Suppressor macrophage treated with lipopolysaccharide for 1 hour (primary cell): ENCODE measurements at regions not wholly inside any gene's neighbourhood (a gene's known extent, or its start where the extent isn't known, plus 50 kb on each side); places are given as distances from the start of the nearest gene placed in this dataset.
"Not testable (repeated sequence)": the region's sequence is repeated elsewhere in the genome, so short reads cannot be mapped to it uniquely, and the experiment has no call there.

Source experiments
- DNase-seq, 3 donors: peaks; one replicate each; pipeline ENCODE4 v3.0.0-alpha.2; 2020 to 2022

DNA sequence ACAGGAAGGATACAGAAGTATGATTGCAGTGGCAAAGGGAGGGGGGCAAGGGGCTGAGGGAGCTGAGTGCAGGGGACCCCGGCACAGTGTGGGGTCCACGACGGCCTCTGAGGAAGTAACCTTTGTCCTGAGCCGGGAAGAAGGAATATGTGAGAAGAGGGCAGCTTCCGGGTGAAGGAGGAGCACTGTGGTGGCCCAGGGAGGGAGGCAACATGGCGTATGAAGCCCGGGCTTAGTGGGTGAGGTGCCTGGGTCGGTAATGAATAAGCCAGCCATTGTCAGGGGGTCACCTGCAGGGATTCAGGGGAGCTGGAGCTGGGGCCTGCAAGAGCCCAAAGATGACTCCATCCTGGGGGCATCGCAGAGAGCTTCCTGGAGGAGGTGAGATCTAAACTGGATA, 200.4 kb downstream of the FOXD2 start:
- DNase-seq: no peak

- DNase-seq: no peak
Observed at GRCh38 chr1:47638713-47639112, 200.9 kb downstream of the FOXD2 start.

DNA sequence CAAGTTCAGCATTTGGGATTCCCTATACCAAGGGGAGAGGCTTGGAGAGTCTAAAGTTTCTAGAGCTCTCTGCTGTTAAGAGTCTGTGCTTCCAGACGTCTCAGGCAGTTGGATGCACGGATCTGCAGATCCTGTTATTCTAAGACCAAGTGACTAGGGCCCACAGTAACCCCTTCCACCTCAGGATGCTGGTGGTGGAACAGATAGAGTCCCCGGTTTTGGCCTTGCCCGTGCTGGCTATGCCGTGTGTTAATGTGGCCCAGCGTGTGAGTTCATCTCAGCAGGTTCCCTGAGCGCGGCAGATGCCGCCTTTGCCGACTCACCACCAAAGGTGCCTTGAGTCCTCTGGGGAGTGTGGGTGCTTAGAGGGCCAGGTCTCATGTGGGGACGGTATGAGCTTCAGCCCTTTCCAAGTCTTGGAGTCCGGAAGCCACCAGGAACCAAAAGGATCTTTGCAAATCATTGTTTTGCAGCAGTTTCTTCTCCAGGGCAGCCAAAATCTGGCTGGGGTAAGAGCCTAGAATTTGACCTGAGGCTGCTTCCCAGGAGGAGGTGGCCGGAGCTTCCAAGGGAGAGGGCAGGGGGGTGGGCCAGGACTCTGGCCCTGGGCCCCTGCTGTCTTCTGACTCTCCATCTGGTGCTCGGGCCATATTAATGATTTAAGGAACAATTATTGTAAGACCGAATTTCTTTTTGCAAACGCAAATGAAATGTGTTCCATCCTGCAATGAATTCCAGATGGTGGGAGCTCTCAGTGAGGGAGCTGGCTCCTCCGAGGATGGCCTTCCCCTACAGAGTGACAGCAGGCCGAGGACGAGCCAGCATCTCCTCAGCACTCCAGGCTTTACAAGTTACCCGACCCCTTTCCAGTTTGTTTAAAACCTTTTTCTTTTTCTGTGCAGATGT, 205.7 kb downstream of the FOXD2 start:
- no peak for DNase-seq

DNA sequence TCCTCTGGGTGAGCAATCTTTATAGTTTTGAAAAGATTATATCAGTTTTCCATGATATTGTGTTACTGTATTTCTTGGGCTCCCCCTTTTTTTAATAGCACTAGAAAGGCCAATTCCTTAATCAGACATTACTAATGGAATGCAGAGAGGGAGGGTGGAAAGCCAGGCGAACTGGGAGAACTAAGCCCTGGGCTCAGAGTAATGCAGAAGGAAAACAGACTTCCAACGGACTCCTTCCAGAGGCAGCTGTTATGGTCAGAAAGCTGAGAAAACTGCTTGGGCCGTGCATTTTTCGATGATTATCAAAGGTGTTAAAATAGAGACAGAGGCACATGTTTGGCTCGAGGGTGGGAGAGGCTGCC, 206.3 kb downstream of the FOXD2 start:
- DNase-seq: no peak

- DNase-seq: no peak
Observed at GRCh38 chr1:47645151-47645550, 207.3 kb downstream of the FOXD2 start.

DNA sequence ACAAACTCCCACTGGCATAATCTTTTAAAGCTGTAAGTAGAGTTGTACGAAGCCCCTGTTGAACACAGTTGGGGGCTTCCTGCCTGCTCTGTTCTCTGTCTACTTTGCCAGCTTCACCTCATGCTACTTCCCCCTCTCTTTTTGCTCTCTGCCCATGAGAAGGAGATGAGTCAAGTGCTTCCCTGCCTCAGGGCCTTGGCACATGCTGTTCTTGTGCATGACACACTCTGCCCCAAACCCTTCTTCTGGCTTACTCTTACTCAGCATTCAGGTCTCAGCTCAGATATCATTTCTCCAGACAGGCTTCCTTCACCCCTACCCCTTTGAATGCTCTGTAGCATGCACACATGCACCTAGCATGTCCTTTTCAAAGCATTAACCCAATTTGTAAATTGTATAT, 208.8 kb downstream of the FOXD2 start:
- DNase-seq: no peak

DNA sequence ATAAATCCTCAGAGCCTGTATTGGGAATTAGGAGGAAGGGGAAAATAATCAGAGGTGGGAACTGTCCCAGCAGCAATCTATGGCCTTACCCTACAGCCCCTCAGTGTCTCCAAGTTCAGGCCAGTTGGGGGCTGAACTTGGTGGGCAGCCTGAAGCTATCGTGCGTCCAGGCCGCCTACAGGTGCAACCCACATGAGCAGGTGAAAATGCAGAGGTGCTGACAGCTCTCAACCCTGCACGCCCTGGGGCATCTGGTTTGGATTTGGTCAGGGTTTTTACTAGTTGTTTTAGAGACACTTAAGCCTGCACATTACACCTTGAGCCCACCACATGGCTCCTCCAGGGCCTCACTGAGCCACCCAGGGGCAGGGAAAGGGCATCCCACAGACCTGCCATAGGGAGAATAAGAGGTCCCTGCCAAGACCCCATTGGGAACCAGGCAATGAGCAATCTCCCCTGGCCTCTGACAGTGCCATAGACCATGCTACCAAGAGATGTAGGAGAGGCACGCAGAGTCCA, 209.5 kb downstream of the FOXD2 start:
- DNase-seq: no peak

DNA sequence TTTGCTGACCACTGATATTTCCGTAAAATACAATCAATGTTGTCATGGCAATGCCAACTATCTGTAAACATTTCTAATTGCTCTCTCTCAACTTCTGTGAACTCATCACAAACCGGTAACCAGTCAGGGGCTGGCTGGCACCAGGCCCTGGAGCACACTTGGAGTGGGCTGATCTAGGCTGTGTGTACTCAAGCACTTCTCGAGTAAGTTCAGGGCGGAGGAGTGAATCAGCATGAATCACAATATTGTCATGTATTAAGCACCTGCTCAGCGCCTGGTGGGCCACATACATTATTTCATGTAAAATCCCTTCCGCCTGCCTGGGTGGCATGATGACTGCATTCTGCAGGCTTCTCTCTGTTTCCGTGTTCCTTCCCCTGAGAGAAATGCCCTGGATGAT, 212.4 kb downstream of the FOXD2 start:
- DNase-seq: no peak

DNA sequence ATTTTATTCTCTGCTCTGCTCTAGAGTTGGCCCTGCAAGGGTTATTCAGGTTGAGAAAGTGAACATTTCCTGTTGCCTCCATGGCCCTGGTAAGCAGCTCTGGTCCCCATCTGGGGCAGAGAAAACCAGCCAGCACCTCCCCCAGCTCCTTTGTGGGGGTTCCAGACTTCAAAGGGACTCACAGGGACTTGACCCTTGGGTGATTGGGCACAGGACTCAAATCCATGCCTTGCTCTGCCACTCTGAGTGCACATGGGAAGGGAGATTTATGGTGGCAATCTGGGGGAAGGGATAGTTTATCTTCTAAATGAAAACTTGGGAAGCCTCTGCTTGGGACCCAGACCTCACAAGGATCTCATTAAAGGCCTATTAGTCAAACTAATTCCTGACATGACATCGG, 212.8 kb downstream of the FOXD2 start:
- DNase-seq: no peak

DNA sequence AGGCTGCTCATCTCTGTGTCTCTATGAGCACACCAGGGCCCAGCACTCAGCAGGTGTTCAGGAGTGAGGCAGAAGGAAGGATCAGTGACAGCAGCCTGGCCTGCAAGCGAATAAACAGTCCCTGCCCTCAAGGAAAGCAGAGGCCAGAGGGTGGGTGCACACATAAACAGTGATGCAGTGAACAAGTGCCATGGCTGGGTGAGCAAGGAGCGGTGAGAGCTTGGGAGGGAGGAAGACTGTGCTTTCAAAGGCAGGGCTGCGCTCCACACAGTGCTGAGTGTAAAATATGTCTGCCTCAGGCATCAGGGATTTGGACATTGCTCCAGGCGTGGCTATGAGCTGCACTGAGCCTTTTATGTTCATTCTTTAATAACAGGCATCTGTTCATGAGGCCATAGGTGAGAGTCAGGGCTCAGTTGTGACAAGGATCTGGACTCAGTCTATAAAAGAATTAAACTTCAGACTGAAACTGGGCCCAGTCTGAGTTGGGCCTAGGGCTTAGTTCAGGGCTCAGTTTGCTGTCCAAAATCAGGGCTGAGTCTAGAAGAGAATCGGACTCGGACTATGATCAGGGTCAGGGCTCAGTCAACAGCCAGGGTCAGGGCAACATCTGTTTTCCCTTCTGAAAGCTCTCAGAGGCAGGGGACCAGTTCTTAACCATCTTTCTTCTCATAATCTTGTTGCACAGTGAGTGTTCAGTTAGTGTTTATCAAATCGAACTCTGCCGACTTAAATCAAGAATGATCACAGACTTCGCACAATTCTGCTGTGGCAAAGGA, 213.7 kb downstream of the FOXD2 start:
- no peak for DNase-seq

GRCh38 chr1:47655521-47656300, 217.9 kb downstream of the FOXD2 start:
- DNase-seq: no peak

- no peak for DNase-seq
Observed at GRCh38 chr1:47656719-47657685, 219.2 kb downstream of the FOXD2 start.

DNA sequence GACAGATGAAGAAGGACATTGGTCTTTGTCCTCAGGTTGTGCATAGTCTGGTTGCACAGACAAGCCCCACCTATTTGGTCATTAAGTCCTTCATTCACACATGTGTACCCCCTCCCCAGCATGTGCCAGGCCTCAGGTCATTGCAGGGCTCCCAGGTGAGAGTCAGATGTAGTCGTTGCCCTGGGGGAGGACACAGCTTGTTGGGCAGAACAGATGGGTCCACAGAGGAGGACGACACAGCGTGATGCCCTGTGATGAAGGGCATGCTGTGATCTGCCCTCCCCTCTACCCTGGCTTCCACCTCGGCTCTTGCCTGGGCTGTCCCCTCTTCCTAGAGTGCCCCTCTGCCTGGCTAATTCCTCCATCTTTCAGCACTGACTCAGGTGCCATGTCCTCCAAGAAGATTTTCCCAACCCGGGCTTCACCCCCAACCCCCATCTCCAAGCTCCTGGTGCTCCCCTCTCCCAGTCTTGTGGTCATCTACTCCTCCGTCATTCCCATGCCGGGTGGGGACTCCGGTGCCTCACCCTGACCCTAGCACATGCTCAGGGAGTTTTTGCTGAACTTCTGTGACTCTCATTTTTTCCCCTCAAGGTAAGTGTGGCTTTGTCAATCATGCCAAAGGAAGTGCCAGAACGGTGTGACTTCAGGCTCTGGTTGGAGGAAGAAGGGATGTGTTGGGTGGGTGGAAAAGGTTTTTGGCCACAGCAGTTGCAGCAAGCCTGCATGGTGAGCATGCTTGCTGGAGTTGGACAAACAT, 220.5 kb downstream of the FOXD2 start:
- no peak for DNase-seq

- DNase-seq: no peak
Observed at GRCh38 chr1:47659146-47659545, 221.3 kb downstream of the FOXD2 start.

DNA sequence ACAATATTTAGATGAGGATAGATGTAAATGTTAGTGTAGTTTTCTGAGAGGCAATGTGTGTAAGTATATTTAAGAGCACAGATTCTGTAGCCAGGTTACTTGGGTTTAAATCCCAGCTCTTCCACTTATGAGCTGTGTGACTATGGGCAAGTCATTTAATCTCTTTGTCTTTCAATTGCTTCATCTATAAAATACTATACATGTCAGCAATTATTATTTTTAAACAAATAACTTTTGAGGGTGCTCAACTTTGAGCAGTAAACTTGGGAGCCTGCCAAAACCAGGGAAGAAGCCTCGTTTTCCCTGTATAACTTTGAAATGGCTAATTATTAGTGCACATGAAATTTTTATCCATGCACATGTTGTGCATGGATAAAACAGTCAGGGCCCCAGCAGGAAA, 222.8 kb downstream of the FOXD2 start:
- DNase-seq: no peak

DNA sequence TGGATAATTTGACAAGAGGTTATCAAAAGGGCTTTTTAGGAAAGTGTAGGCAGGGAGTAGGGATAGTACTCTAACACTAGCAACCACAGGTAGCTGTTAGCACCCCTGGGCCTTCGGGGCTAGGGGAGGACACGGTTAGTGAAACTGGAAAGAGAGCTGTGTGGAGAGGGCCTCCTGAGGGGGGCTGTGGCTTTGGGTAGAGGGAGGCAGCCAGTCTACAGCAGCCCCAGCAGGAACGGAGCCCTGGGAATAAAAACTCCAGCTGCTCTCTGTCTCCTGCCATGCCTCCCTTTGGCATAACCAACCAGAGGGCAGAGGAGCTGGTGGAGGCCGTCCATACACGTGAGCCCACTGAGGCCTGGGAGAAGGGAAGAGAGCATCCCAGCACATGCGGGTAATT, 223.2 kb downstream of the FOXD2 start:
- DNase-seq: no peak

DNA sequence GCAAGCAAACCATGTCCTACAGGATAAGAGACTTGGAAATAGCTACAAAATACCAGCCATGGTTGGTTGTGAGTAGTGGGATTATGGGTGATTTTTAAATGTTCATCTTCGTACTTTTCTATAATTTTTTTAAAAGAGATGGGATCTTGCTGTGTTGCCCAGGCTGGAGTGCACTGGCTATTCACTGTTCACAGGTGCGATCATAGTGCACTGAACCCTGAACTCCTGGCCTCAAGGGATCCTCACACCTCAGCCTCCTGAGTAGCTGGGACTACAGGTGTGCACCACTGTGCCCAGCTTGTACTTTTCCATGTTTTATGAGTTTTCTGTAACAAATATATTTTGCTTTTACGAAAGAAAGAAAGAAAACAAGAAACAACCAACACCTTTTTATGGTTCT, 224.2 kb downstream of the FOXD2 start:
- DNase-seq: no peak

DNA sequence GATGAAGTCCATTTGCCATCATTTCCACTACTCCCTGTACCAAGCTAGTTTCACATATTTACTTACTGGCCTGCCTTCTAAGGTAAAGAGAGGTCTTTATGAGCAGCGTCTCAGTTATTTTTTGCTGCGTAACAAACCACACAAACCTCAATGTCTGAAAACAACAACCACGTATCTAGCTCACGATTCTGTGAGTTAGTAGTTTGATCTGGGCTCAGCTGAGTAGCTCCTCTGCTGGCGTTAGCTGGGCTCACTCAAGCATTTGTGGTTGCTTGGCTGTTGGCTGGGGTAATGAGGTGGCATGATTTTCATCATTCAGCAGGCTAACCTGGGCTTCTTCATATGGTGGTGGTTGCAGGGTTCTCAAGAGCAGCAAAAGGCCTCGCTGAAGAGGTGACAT, 225.4 kb downstream of the FOXD2 start:
- no peak for DNase-seq

DNA sequence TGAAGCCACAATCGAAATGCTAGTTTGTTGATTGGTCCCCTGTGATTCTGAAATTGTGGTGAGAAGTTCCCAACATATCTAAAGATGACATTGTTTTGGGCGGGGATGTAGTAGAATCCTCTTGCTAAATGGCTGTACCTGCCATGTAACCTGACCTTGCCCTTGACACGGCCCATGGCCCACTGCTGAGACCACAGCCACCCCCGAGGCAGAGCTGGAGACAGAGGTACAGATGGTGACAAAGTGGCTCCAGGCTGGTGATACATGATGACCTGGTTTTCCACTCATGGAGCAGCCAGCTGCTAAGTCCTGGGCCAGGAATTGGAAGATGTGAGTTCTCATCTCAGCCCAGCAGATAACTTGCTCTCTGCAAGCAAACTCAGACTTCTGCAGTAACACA, 226.5 kb downstream of the FOXD2 start:
- DNase-seq: no peak

GRCh38 chr1:47664896-47665295, 227.1 kb downstream of the FOXD2 start:
- DNase-seq: not testable (repeated sequence)

GRCh38 chr1:47669081-47669585, 231.3 kb downstream of the FOXD2 start:
- DNase-seq: no peak
